ENCODE measurements at regions not wholly inside any gene's neighbourhood (a gene's known extent, or its start where the extent isn't known, plus 50 kb on each side); places are given as distances from the start of the nearest gene placed in this dataset.

DNA sequence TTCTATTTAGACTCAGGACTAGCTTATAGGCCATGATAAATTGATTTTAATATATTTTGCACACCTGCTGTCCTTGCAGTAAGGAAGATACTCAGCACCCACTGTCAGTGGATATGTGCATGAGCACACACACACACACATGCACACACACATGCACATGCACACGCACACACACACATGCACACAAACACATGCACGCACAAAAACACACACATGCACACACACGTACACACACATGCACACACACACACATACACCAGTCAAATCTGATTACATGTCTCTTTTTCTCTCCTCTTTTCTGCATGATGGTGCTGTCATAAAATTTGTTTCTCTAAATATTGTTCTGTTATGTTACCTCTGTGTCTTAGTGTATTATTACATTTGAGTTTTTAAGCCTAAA lies 87.3 kb upstream of the OSTN start:
- ATAC-seq, result no peak
- H3K9me3 ChIP-seq, result no peaks in the 10 kb centered on the region
- H3K27ac ChIP-seq, result no peak overlapping the region
- H3K4me3 ChIP-seq, result no peak overlapping the region
- DNase-seq, result no peak
- intact Hi-C loops (cut with DNase I), result no loop called here
- H3K4me1 ChIP-seq, result no peaks in the 10 kb centered on the region
- no peaks in the 10 kb centered on the region for H3K27me3 ChIP-seq
- H3K36me3 ChIP-seq (replicated peaks in 1 of 2; ENCODE audit: insufficient read depth in 1 of 2, low read depth in 2 of 2), result no peaks in the 10 kb centered on the region
- WGBS, 2 donors, result 40 to 46% methylated on average over 3 of the region's 3 CpGs
- TF ChIP-seq, protein P1, sequence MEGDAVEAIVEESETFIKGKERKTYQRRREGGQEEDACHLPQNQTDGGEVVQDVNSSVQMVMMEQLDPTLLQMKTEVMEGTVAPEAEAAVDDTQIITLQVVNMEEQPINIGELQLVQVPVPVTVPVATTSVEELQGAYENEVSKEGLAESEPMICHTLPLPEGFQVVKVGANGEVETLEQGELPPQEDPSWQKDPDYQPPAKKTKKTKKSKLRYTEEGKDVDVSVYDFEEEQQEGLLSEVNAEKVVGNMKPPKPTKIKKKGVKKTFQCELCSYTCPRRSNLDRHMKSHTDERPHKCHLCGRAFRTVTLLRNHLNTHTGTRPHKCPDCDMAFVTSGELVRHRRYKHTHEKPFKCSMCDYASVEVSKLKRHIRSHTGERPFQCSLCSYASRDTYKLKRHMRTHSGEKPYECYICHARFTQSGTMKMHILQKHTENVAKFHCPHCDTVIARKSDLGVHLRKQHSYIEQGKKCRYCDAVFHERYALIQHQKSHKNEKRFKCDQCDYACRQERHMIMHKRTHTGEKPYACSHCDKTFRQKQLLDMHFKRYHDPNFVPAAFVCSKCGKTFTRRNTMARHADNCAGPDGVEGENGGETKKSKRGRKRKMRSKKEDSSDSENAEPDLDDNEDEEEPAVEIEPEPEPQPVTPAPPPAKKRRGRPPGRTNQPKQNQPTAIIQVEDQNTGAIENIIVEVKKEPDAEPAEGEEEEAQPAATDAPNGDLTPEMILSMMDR (IDR thresholded peaks at IDR 0.05), result no peak
- TF ChIP-seq POLR2A (IDR thresholded peaks at IDR 0.05), result no peak

DNA sequence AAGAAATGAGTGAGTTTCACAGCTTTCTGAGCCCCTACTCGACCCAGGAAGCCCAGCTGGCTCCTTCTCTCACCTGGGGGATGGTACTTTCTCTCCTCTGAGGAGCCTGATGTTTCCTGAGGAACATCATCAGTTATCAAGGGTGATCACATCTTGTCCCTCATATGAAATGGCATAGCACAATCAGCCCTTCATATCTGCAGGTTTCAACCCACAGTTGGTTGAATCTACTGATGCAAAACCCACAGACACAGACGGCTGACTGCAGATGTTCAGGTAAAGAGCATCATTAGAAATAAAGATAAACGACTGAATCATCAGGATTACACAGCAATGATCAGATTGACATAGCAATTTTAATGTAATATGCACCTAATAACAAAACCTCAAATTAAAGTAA lies 93.6 kb upstream of the OSTN start:
- ATAC-seq, result no peak
- H3K27ac ChIP-seq, result no peak overlapping the region
- intact Hi-C loops (cut with DNase I), result no loop called here

DNA sequence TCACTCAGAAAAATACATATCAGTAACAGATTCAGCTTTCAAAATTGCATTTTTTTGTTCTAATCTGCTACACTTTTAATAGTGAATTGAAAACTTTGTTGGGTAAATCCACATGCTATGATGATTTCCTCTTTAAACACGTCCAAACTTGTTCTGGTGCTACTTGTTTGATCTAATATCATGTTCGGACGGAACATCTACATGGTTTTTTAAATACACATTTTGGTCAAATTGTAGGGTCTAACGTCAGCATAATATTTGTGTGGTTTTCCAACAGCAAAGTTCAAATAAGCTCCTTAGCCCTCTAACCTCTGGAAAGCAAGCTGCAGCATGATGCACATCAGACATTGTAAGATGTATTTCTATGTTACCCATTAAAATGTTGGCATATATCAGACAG lies 98.5 kb upstream of the OSTN start:
- ATAC-seq (no peak), DNase-seq (no peak)
- Histone ChIP-seq H3K27ac (no peak overlapping the region), H3K36me3 (replicated peaks in 1 of 2; ENCODE audit: insufficient read depth in 1 of 2, low read depth in 2 of 2) (no peaks in the 10 kb centered on the region), H3K4me1 (no peaks in the 10 kb centered on the region), H3K4me3 (no peak overlapping the region), H3K9me3 (no peaks in the 10 kb centered on the region), H3K27me3 (no peaks in the 10 kb centered on the region)
- 57 to 70% methylated on average over 4 of the region's 4 CpGs for WGBS, 2 donors
- intact Hi-C loops (cut with DNase I), result no loop called here
- TF ChIP-seq, protein P1 (IDR thresholded peaks at IDR 0.05), result no peak
- no peak for TF ChIP-seq POLR2A (IDR thresholded peaks at IDR 0.05)

More for the DNA sequence above, 93.6 kb upstream of the OSTN start:
- no peaks in the 10 kb centered on the region for H3K4me1 ChIP-seq
- no peak for TF ChIP-seq POLR2A (IDR thresholded peaks at IDR 0.05)
- TF ChIP-seq, protein P1 (IDR thresholded peaks at IDR 0.05), result no peak
- no peak for DNase-seq
- 35 to 39% methylated on average over 3 of the region's 3 CpGs for WGBS, 2 donors
- H3K27me3 ChIP-seq, result no peaks in the 10 kb centered on the region
- no peaks in the 10 kb centered on the region for H3K36me3 ChIP-seq (replicated peaks in 1 of 2; ENCODE audit: insufficient read depth in 1 of 2, low read depth in 2 of 2)
- H3K9me3 ChIP-seq, result no peaks in the 10 kb centered on the region
- no peak overlapping the region for H3K4me3 ChIP-seq

DNA sequence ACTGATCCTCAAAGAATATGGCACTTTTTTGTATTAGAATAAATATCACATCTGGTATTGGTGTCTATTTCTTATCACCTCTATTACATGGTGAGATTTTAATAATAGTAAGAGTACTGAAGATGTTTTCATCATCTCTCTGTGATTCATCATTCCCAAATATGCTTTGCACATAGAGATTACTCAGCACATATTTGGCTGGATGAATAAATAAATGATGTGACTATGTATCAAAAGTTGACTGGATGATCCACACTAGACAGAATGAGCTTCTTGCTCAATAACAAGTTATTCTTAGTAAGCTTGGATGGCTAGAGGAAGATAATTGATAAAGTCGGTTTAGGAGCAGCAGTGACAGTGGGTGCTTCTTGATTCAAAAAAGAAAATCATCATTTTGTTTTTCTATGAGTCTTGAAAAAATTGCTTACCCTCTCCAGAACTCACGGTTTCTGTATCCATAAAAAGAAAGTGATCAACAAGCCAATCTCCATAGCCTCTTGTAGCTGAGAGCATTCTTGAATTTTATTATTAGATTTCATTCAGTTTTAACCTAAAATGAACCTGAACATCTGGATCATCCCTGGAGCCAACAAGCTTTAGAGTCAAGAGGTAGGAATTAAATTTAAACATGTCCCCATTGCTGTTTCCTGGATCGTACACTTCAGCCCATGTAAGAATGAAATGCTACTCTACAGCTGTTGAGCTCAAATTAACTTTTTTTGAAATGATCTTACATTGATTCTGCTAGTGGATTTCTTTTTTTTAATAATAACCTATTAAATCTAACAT lies 104.8 kb upstream of the OSTN start:
- Histone ChIP-seq H3K27me3 (no peaks in the 10 kb centered on the region), H3K4me3 (no peak overlapping the region), H3K4me1 (no peaks in the 10 kb centered on the region), H3K9me3 (no peaks in the 10 kb centered on the region), H3K36me3 (replicated peaks in 1 of 2; ENCODE audit: insufficient read depth in 1 of 2, low read depth in 2 of 2) (no peaks in the 10 kb centered on the region), H3K27ac (no peak overlapping the region)
- TF ChIP-seq POLR2A (IDR thresholded peaks at IDR 0.05), result no peak
- TF ChIP-seq, protein P1 (IDR thresholded peaks at IDR 0.05), result no peak
- intact Hi-C loops (cut with DNase I), result no loop called here
- ATAC-seq, result no peak
- DNase-seq, result no peak
- 36 to 45% methylated on average over 3 of the region's 3 CpGs for WGBS, 2 donors

DNA sequence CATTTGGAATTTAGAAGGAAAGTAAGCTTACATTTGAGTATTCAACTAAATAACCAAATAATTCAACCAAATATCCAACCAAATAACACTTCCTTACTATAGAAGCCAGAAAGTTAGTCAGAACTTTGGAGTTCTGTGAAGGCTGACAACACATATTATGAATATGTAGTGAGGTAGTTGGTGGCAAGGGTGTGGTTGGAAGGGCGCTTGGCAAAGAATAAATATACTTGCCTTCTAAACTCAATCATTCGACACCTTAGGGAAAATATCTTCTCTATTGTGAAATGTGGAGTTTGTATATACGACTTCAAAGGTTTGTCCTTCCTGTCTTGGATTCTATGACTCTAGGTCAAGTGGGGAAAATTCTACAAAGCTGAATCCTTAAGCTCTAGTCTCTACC lies 111.7 kb upstream of the OSTN start:
- 46 to 69% methylated on average over 3 of the region's 3 CpGs for WGBS, 2 donors
- Histone ChIP-seq H3K4me1 (no peaks in the 10 kb centered on the region), H3K27me3 (no peaks in the 10 kb centered on the region), H3K4me3 (no peak overlapping the region), H3K9me3 (peaks cover 0 to 4% (median 0%) of the 10 kb centered on the region in 3 donors), H3K27ac (no peak overlapping the region), H3K36me3 (replicated peaks in 1 of 2; ENCODE audit: insufficient read depth in 1 of 2, low read depth in 2 of 2) (no peaks in the 10 kb centered on the region)
- DNase-seq (no peak), ATAC-seq (no peak)
- TF ChIP-seq POLR2A (IDR thresholded peaks at IDR 0.05), result no peak
- TF ChIP-seq, protein P1 (IDR thresholded peaks at IDR 0.05), result no peak
- intact Hi-C loops (cut with DNase I), result no loop called here
